ENCODE measurements at regions not wholly inside any gene's neighbourhood (a gene's known extent, or its start where the extent isn't known, plus 50 kb on each side); places are given as distances from the start of the nearest gene placed in this dataset.

GRCh38 chr9:115985657-115986056 is 167.9 kb upstream of the PAPPA start:
- DNase-seq (ENCODE audit: low read depth) = no peak

GRCh38 chr9:115986508-115986907 is 167.1 kb upstream of the PAPPA start:
- DNase-seq (ENCODE audit: low read depth) = no peak

- DNase-seq (ENCODE audit: low read depth) = no peak
These were observed 164.9 kb upstream of the PAPPA start for GRCh38 chr9:115988701-115989100.

GRCh38 chr9:115989831-115990230 is 163.8 kb upstream of the PAPPA start:
- DNase-seq (ENCODE audit: low read depth) = no peak

- no peak for DNase-seq (ENCODE audit: low read depth)
These were observed 160.8 kb upstream of the PAPPA start for GRCh38 chr9:115992834-115993233.

- DNase-seq (ENCODE audit: low read depth) = no peak
These were observed 155.7 kb upstream of the PAPPA start for GRCh38 chr9:115997923-115998322.

GRCh38 chr9:115998666-115999065 is 154.9 kb upstream of the PAPPA start:
- DNase-seq (ENCODE audit: low read depth) = no peak

GRCh38 chr9:115999498-115999897 is 154.1 kb upstream of the PAPPA start:
- DNase-seq (ENCODE audit: low read depth) = no peak

- no peak for DNase-seq (ENCODE audit: low read depth)
These were observed 152.8 kb upstream of the PAPPA start for GRCh38 chr9:116000748-116001329.

GRCh38 chr9:116002181-116002580 is 151.4 kb upstream of the PAPPA start:
- DNase-seq (ENCODE audit: low read depth) = no peak

GRCh38 chr9:116002624-116003023 is 151.0 kb upstream of the PAPPA start:
- DNase-seq (ENCODE audit: low read depth) = no peak

GRCh38 chr9:116003397-116003796 is 150.2 kb upstream of the PAPPA start:
- DNase-seq (ENCODE audit: low read depth) = no peak

GRCh38 chr9:116005205-116005604 is 148.4 kb upstream of the PAPPA start:
- DNase-seq (ENCODE audit: low read depth) = no peak

- DNase-seq (ENCODE audit: low read depth) = no peak
These were observed 145.8 kb upstream of the PAPPA start for GRCh38 chr9:116007824-116008223.

- DNase-seq (ENCODE audit: low read depth) = no peak
These were observed 145.3 kb upstream of the PAPPA start for GRCh38 chr9:116008278-116008677.

GRCh38 chr9:116009420-116009819 is 144.2 kb upstream of the PAPPA start:
- no peak for DNase-seq (ENCODE audit: low read depth)

- no peak for DNase-seq (ENCODE audit: low read depth)
These were observed 137.7 kb upstream of the PAPPA start for GRCh38 chr9:116015855-116016254.

GRCh38 chr9:116020146-116020545 is 133.4 kb upstream of the PAPPA start:
- DNase-seq (ENCODE audit: low read depth) = no peak

- DNase-seq (ENCODE audit: low read depth) = no peak
These were observed 132.8 kb upstream of the PAPPA start for GRCh38 chr9:116020801-116021200.

GRCh38 chr9:116027096-116027495 is 126.5 kb upstream of the PAPPA start:
- no peak for DNase-seq (ENCODE audit: low read depth)

GRCh38 chr9:116027511-116027910 is 126.1 kb upstream of the PAPPA start:
- no peak for DNase-seq (ENCODE audit: low read depth)

- no peak for DNase-seq (ENCODE audit: low read depth)
These were observed 125.6 kb upstream of the PAPPA start for GRCh38 chr9:116027951-116028350.

GRCh38 chr9:116030517-116030916 is 123.1 kb upstream of the PAPPA start:
- DNase-seq (ENCODE audit: low read depth) = no peak

GRCh38 chr9:116032683-116033440 is 120.7 kb upstream of the PAPPA start:
- no peak for DNase-seq (ENCODE audit: low read depth)
